GM21737 (cell line): ENCODE measurements at regions not wholly inside any gene's neighbourhood (a gene's known extent, or its start where the extent isn't known, plus 50 kb on each side); places are given as distances from the start of the nearest gene placed in this dataset.

Source experiments
- ATAC-seq: cut with Tn5 transposase; IDR thresholded peaks from one replicate; pipeline ENCODE4 v1.9.1; 2021; ENCODE audit warnings: mild to moderate bottlenecking, moderate library complexity; ENCODE audit not compliant: unreplicated experiment

- no peak for ATAC-seq
Measured at GRCh38 chr3:30290479-30290878, 315.9 kb upstream of the TGFBR2 start.

- ATAC-seq: no peak
Measured at GRCh38 chr3:30292192-30292893, 314.1 kb upstream of the TGFBR2 start.

DNA sequence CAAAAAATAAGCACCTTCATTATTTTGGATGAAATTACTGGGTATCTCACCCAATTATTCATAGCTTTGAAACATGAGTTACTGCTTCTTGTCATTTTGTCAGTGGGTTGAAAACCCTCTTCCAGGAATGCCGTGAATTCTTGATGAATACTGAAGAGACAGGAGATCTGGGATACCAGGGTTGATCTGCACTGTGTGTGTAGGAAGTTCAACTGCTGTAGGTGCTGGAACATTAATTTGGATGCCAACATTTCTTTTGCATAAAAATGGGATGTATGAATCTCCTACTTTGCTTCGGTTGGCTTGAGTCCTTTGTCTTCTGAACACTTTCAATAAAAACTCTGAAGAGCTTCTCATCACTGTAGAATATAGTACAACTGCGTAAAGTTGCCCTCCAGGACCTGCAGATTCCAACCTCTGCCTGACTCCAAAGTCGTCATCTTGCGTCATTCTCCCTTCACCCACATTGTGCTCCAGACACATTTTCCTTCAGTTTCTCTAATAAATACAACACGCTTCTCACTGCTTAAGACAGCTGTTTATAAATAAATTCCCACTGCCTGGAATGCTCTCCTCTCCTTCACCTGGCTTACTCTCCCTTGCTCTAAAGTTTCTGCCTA, 312.7 kb upstream of the TGFBR2 start:
- ATAC-seq: no peak

DNA sequence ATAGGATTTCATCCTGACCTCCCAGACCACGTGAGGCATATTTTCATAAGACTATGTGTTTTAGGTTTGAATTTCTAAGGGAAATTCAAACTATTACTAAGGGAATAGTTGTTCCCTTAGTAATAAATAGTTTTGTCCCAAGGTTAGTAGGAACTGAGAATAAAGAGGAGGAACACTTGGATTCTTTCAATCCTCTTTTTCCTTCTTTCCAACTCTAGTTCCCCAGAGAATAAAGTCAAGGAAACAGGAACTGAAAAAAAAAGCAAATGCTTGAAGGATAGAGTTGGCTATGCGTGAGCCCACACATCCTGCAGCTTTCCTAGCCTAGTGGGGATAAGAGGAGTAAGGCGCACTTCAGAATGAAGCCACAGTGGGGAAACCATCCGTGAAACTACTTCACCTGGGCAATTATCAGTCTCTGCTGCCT, 312.1 kb upstream of the TGFBR2 start:
- no peak for ATAC-seq

GRCh38 chr3:30297112-30297511, 309.3 kb upstream of the TGFBR2 start:
- no peak for ATAC-seq

DNA sequence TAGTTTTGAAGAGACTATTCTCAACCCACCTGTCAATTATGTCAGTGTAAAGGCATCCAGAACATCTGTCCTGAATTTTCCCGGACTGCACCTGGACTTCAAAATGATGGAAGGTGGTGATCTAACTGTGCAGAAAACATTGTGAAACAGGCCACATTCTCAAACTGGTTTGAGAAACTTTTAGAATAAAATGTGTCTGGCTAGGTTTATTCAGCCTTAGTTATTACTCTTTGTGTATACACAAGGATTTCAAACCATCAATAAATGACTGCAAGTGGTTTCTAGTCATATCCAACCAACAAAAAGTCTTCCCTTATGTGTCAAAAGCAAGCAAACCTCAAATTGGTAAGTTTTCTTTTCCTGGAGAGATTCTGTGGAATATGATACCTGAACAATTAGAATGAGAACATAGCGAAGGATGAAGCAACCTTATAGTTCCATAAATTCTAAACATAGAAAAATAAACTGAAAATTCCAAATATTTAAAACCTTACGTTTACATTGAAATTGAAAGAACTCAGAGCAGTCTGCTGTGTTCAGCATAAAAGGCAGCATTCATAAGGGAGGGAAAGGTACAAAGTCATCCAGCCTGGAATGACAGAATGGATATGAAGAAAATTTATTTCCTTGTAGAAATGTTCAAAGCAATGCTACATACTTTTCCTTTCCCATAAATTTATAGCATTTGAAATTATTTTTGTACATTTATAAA, 306.6 kb upstream of the TGFBR2 start:
- no peak for ATAC-seq

DNA sequence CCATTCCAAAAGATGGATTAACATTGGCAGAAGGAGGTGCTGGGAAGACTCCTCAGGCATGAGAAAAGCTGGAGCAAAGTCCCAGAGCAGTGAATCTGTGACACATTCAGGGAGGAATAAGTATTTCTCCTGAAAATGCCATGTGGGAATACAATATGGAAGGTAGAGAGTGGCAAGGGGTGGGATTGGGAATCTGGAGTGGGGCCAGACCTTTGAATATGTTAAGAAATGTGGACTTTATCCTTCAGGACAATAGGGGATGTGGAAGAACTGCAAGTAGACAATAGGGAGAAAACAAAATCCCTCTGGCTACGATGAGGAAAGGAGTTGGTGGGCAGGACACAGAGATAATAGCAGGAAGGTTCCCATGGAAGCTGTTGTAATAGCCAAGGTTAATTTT, 305.6 kb upstream of the TGFBR2 start:
- ATAC-seq: no peak

GRCh38 chr3:30302027-30302426, 304.4 kb upstream of the TGFBR2 start:
- no peak for ATAC-seq

- ATAC-seq: no peak
Measured at GRCh38 chr3:30303770-30304169, 302.6 kb upstream of the TGFBR2 start.

GRCh38 chr3:30305021-30305420, 301.4 kb upstream of the TGFBR2 start:
- no peak for ATAC-seq

- no peak for ATAC-seq
Measured at GRCh38 chr3:30306896-30307295, 299.5 kb upstream of the TGFBR2 start.

GRCh38 chr3:30307372-30307950, 298.9 kb upstream of the TGFBR2 start:
- no peak for ATAC-seq

- no peak for ATAC-seq
Measured at GRCh38 chr3:30308131-30308530, 298.3 kb upstream of the TGFBR2 start.

DNA sequence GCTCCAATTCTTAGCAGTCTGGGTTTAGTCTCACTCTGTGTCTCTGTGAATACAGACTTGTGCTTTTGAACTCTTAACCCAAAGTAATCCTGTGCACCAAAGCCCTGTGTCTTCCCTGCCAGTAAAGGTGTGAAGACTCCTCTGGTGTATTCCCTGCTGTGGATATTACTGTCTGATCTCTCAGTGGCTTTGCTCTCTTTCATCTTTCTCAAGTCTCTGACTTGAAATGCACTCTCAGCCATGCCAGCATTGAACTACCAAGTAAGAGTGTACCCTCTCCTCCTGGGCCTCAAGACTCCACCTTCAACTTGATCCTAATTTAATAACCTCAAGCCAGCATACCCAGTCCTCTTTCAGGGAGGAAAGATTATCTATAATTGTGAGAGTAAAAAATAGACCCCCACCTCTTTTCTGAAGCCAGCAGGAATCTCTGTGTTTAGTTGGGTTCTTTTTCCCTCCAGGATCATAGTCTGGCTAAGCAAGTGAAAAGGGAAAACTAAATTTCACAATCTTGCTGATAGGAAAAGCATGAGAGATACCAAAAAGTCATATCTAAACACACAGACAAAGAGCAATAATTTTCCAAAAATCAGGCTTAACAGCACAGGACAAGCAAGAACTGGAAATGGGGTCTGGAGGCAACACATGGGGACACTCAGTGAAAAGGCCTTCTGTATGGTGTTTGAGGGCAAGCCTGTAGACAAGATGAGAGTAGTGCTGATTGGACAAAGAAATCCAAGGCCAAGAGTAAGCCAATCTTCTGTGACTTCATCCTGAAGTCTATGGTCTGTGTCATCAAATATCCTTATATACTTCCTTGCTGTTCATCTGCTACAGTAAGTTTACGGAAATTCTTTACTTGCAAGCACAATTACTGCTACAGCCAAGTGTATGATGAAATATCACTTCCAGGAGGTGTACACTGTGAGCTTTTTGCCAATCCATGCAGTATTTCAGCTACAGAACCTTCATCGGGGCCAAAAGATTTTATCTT, 296.1 kb upstream of the TGFBR2 start:
- ATAC-seq: no peak

DNA sequence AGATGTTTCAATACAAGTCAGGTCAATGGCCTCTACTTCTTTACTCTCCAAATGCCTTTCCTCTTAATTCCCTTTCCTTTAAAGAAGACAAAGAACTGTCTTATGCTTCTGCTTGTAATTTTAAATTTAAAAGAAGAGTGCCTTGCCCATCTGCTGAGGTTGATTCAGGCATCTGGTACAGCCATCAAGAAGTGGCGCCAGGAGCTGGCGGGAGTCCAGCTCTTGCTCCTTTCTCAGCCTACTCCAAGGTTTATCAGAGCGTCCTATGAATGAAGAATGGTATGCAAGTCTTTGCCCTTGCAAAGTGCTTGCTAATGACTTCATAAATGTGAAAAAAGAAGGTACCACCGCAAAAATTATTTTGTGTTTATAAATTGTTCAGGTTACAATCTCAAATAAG, 294.6 kb upstream of the TGFBR2 start:
- ATAC-seq: no peak

- ATAC-seq: no peak
Measured at GRCh38 chr3:30313840-30314239, 292.6 kb upstream of the TGFBR2 start.

DNA sequence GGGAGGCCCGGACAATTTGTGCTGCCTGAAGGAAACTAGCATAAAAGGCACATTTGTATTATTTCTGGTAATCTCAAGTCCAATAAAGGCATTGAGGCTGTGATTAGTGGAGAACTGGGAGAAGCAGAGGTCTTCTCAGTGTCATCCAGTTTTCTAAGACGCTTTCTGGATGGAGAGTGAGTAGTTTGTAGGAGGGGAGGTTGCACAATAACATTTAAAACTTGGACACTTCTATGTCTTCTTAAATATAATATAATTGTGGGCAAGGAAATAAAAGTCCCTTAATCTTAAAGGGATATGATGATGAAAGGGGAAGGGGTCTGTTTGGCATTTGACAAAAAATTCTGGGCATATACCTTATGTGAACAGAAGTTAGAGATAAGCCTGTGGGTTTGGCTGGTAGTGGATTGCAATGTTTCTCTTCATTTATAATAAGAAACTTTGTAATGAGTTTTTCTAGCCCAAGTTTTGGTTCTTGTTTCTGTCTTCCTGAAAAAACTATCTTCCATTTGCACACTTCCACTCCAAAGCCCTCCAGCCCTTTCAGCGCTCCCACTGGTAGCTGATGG, 291.6 kb upstream of the TGFBR2 start:
- ATAC-seq: no peak

- no peak for ATAC-seq
Measured at GRCh38 chr3:30315447-30315846, 291.0 kb upstream of the TGFBR2 start.

- ATAC-seq: no peak
Measured at GRCh38 chr3:30317561-30317960, 288.8 kb upstream of the TGFBR2 start.

DNA sequence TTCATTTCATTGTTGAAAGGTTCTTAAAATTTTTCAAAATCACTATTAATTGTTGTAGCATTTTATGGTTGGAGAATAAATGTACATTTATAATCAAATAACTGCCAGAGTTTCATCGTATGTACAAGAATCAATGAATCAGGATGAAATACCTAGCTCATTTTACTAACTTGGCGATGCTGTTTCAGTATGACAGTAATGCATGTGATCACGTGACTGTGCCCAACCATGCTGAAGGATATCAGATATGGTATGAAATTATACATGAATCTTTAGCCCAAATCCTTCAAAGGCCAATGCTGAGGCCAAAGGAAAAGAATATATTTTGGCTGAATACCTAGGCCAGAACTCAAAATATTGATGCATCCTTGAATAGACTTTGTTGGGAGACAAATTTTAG, 288.3 kb upstream of the TGFBR2 start:
- ATAC-seq: no peak
